Activated B cell treated with CpG ODN at 0.5 μM for 24 hours (primary cell): ENCODE measurements at regions not wholly inside any gene's neighbourhood (a gene's known extent, or its start where the extent isn't known, plus 50 kb on each side); places are given as distances from the start of the nearest gene placed in this dataset.
A peak's percentile ranks its signal among the peaks of the same experiment; 100 is the strongest.

Source experiments
- ATAC-seq: fragments of 200-7000 bp; cut with Tn5 transposase; one replicate; pipeline ENCODE4 v1.10.0; 2021; ENCODE audit warnings: low read depth, mild to moderate bottlenecking, moderate library complexity
- CTCF ChIA-PET: fragments of 350-600 bp; sonication (Branson Sonifier 250); formaldehyde crosslinking; loops from one replicate; lab custom pipeline; 2021; ENCODE audit warnings: antibody characterized with exemption; lab: Charles Lee
- POLR2A ChIA-PET: fragments of 350-600 bp; sonication (Branson Sonifier 250); formaldehyde crosslinking; loops from one replicate; lab custom pipeline; 2021; ENCODE audit warnings: antibody characterized with exemption; lab: Charles Lee
- DNase-seq: peaks from one replicate; pipeline ENCODE4 v3.0.0; 2022
- H3K27ac Mint-ChIP-seq: one replicate; pipeline ENCODE4 v1.8.0; 2020; ENCODE audit warnings: mixed read lengths
- H3K27me3 Mint-ChIP-seq: one replicate; pipeline ENCODE4 v1.8.0; 2021; ENCODE audit warnings: mixed read lengths
- H3K36me3 Mint-ChIP-seq: one replicate; pipeline ENCODE4 v1.8.0; 2021; ENCODE audit warnings: low read depth, mixed read lengths
- H3K4me1 Mint-ChIP-seq: one replicate; pipeline ENCODE4 v1.8.0; 2021; ENCODE audit warnings: mixed read lengths
- H3K4me3 Mint-ChIP-seq: one replicate; pipeline ENCODE4 v1.8.0; 2020; ENCODE audit warnings: mild to moderate bottlenecking, mixed read lengths
- H3K9me3 Mint-ChIP-seq: one replicate; pipeline ENCODE4 v1.8.0; 2020; ENCODE audit warnings: mixed read lengths
- CTCF ChIP-seq: fragments of 200-600 bp; IDR thresholded peaks from one replicate; pipeline ENCODE4 v1.8.0; 2022; ENCODE audit warnings: antibody characterized with exemption, mild to moderate bottlenecking
- intact Hi-C: fragments of 100-400 bp; cut with micrococcal nuclease; formaldehyde crosslinking; loops from one replicate; pipeline ENCODE4 v1.15.1; 2024

GRCh38 chr14:39763402-39763890 is 331.2 kb upstream of the FBXO33 start:
- ChIA-PET POLR2A (no interaction called here), CTCF (no interaction called here)
- TF ChIP-seq CTCF: no peak
- intact Hi-C loops: no loop called here
- Mint-ChIP-seq H3K27ac (no peak overlapping the region), H3K4me3 (no peak overlapping the region), H3K36me3 (no peaks in the 10 kb centered on the region), H3K9me3 (no peaks in the 10 kb centered on the region), H3K4me1 (peaks cover 11% of the 10 kb centered on the region), H3K27me3 (no peaks in the 10 kb centered on the region)
- ATAC-seq: no peak
- DNase-seq: no peak

- Mint-ChIP-seq H3K4me1 (peaks cover 11% of the 10 kb centered on the region), H3K27ac (no peak overlapping the region), H3K9me3 (no peaks in the 10 kb centered on the region), H3K4me3 (no peak overlapping the region), H3K36me3 (no peaks in the 10 kb centered on the region), H3K27me3 (no peaks in the 10 kb centered on the region)
- DNase-seq (no peak), ATAC-seq (peak; percentile 25)
- POLR2A ChIA-PET: no interaction called here
- TF ChIP-seq CTCF: no peak
- intact Hi-C loops: no loop called here
- CTCF ChIA-PET: no interaction called here
Measured at GRCh38 chr14:39762576-39763401, 330.6 kb upstream of the FBXO33 start.

- H3K36me3 Mint-ChIP-seq: no peaks in the 10 kb centered on the region
- no peak overlapping the region for H3K4me3 Mint-ChIP-seq
- H3K9me3 Mint-ChIP-seq: no peaks in the 10 kb centered on the region
- DNase-seq (no peak), ATAC-seq (no peak)
- intact Hi-C loops: no loop called here
- CTCF ChIA-PET: no interaction called here
- H3K4me1 Mint-ChIP-seq: no peaks in the 10 kb centered on the region
- no peak for TF ChIP-seq CTCF
- no peaks in the 10 kb centered on the region for H3K27me3 Mint-ChIP-seq
- POLR2A ChIA-PET: no interaction called here
- no peak overlapping the region for H3K27ac Mint-ChIP-seq
Measured at GRCh38 chr14:39755269-39755878, 323.1 kb upstream of the FBXO33 start.

- no peak for TF ChIP-seq CTCF
- intact Hi-C loops: no loop called here
- ChIA-PET CTCF (no interaction called here), POLR2A (no interaction called here)
- no peak overlapping the region for H3K27ac Mint-ChIP-seq
- ATAC-seq (no peak), DNase-seq (no peak)
- no peak overlapping the region for H3K4me3 Mint-ChIP-seq
- H3K27me3 Mint-ChIP-seq: no peaks in the 10 kb centered on the region
- no peaks in the 10 kb centered on the region for H3K36me3 Mint-ChIP-seq
- H3K9me3 Mint-ChIP-seq: peaks cover 7% of the 10 kb centered on the region
- H3K4me1 Mint-ChIP-seq: no peaks in the 10 kb centered on the region
Measured at GRCh38 chr14:39740454-39740853, 308.2 kb upstream of the FBXO33 start.

- Mint-ChIP-seq H3K27ac (no peak overlapping the region), H3K4me1 (no peaks in the 10 kb centered on the region), H3K27me3 (no peaks in the 10 kb centered on the region), H3K4me3 (no peak overlapping the region), H3K36me3 (no peaks in the 10 kb centered on the region), H3K9me3 (peaks cover 7% of the 10 kb centered on the region)
- no peak for TF ChIP-seq CTCF
- ChIA-PET POLR2A (no interaction called here), CTCF (no interaction called here)
- no peak for DNase-seq
- intact Hi-C loops: no loop called here
- ATAC-seq: no peak
Measured at GRCh38 chr14:39739796-39740195, 307.6 kb upstream of the FBXO33 start.
